ENCODE measurements at regions not wholly inside any gene's neighbourhood (a gene's known extent, or its start where the extent isn't known, plus 50 kb on each side); places are given as distances from the start of the nearest gene placed in this dataset.

GRCh38 chr10:120735315-120735714 is 115.8 kb upstream of the WDR11 start:
- Histone ChIP-seq H3K23me2 (ENCODE audit: low read depth, low read length) (no peaks in the 10 kb centered on the region), H3K27me3 (replicated peaks in 1 of 4; ENCODE audit: control insufficient read depth in 3 of 4, extremely low read depth in 1 of 4, insufficient read depth in 3 of 4, low read length in 3 of 4) (peaks cover 0 to 2% (median 0%) of the 10 kb centered on the region in 4 experiments; a peak in 2 of 7 replicates), H3K36me3 (ENCODE audit: control insufficient read depth in 2 of 4, insufficient read depth in 4 of 4, low read length in 3 of 4) (no peaks in the 10 kb centered on the region), H3K4me2 (ENCODE audit: insufficient read depth in 1 of 2, low read depth in 2 of 2, low read length in 2 of 2) (no peak overlapping the region), H3K4me1 (replicated peaks in 1 of 4; ENCODE audit: control insufficient read depth in 3 of 4, insufficient read depth in 4 of 4, low read length in 3 of 4) (no peaks in the 10 kb centered on the region), H2AFZ (ENCODE audit: low read length) (no peak overlapping the region), H2BK12ac (ENCODE audit: low read depth, low read length) (no peak overlapping the region), H3K27ac (ENCODE audit: low read depth, low read length) (no peak overlapping the region), H2BK5ac (ENCODE audit: low read depth, low read length) (no peak overlapping the region), H4K20me1 (replicated peaks in 1 of 2; ENCODE audit: control insufficient read depth in 1 of 2, insufficient read depth in 2 of 2, low read length in 2 of 2) (no peaks in the 10 kb centered on the region), H2BK120ac (replicated peaks; ENCODE audit: low read depth, low read length) (no peak overlapping the region), H3K56ac (replicated peaks; ENCODE audit: insufficient read length, low read depth, low read length) (no peak overlapping the region), H4K91ac (replicated peaks; ENCODE audit: insufficient read length, low read length) (no peak overlapping the region), H3K9me3 (ENCODE audit: insufficient read depth in 2 of 2, low read depth in 1 of 2, low read length in 1 of 2) (no peaks in the 10 kb centered on the region), H3K9ac (replicated peaks in 1 of 4; ENCODE audit: extremely low read depth in 1 of 4, low read depth in 3 of 4, low read length in 3 of 4) (no peak overlapping the region), H3K14ac (ENCODE audit: insufficient read length) (no peak overlapping the region), H4K5ac (ENCODE audit: insufficient read length, low read depth, low read length) (no peak overlapping the region), H3K18ac (ENCODE audit: extremely low read depth, low read length) (no peak overlapping the region), H3K23ac (ENCODE audit: insufficient read length) (no peak overlapping the region), H3K4ac (replicated peaks; ENCODE audit: insufficient read length, low read depth, low read length) (no peak overlapping the region), H2BK20ac (ENCODE audit: low read length) (no peak overlapping the region), H3K4me3 (ENCODE audit: extremely low read depth in 1 of 4, insufficient read depth in 2 of 4, low read depth in 3 of 4, low read length in 4 of 4) (no peak overlapping the region), H2BK15ac (ENCODE audit: low read length) (no peak overlapping the region), H3K79me1 (ENCODE audit: low read depth, low read length) (no peaks in the 10 kb centered on the region), H3K79me2 (ENCODE audit: control insufficient read depth in 1 of 2, insufficient read depth in 2 of 2, low read length in 2 of 2) (no peaks in the 10 kb centered on the region), H4K8ac (ENCODE audit: extremely low read depth, insufficient read depth, low read length) (no peak overlapping the region), H2AK5ac (ENCODE audit: low read depth, low read length) (no peak overlapping the region)
- no peak for FAIRE-seq
- 92% methylated on average over 5 of the region's 5 CpGs; no CpG with 5 or more reads in 1 of the 2 experiments for WGBS, 2 experiments (ENCODE audit: extremely low coverage in 1 of 2, insufficient coverage in 1 of 2, insufficient read length in 1 of 2, insufficient replicate concordance in 2 of 2, low coverage in 1 of 2, low lambda C conversion rate in 2 of 2, missing lambda C conversion rate in 1 of 2)
- ChIA-PET CTCF (ENCODE audit: partially characterized antibody) (interaction anchor here (0.7 to 5.4 kb wide), 25 partner anchors 11 to 312 kb away, joined by 3 to 45 read pairs (median 4); no protein-coding TSS in a partner anchor), POLR2A (ENCODE audit: partially characterized antibody) (interaction anchor here (1.2 kb wide), 1 partner anchor 116 kb away, joined by 5 read pairs; no protein-coding TSS in a partner anchor)
- TF ChIP-seq NANOG (IDR thresholded peaks at IDR 0.05; ENCODE audit: insufficient read depth, low read depth, low read length, poor library complexity, severe bottlenecking): no peak
- no peak for DNase-seq (ENCODE audit: low read depth in 1 of 2, low spot score in 2 of 2)

Data from H1 (cell line).